Stimulated activated CD4-positive, alpha-beta T cell treated with anti-CD3 and anti-CD28 coated beads, Interleukin-12 subunit alpha, Interleukin-12 subunit beta, amount 100 ng/mL, for 4 hours (primary cell): ENCODE measurements at regions not wholly inside any gene's neighbourhood (a gene's known extent, or its start where the extent isn't known, plus 50 kb on each side); places are given as distances from the start of the nearest gene placed in this dataset.
"Not testable (repeated sequence)": the region's sequence is repeated elsewhere in the genome, so short reads cannot be mapped to it uniquely, and the experiment has no call there.

Source experiments
- DNase-seq: peaks from one replicate; pipeline ENCODE4 v3.0.0-alpha.2; 2020

GRCh38 chr3:82495655-82496054, 734.2 kb upstream of the GBE1 start:
- DNase-seq: no peak

DNA sequence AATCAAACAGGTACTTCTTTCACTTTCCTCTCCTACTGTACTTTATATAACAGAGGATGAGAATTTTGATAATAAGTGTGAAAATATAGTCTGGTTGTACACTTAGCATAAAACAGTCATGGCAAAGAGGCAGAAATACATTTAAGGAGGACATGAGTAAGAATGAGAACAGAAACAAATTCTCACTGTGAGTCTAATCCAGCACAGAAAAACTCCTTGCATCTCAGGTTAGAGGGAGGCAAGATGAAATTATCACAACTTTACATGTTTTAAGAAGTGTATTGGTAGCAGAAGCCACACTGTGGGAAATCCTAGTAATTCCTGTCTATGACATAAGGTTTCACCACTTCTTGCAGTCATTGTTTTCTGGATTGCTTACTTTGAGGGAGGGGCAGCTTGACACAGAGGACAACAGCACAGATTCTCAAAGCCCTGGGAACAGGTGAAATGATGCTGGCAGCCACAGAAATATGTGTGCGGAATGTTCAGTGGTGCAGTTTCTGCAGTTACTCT, 733.6 kb upstream of the GBE1 start:
- DNase-seq: no peak

DNA sequence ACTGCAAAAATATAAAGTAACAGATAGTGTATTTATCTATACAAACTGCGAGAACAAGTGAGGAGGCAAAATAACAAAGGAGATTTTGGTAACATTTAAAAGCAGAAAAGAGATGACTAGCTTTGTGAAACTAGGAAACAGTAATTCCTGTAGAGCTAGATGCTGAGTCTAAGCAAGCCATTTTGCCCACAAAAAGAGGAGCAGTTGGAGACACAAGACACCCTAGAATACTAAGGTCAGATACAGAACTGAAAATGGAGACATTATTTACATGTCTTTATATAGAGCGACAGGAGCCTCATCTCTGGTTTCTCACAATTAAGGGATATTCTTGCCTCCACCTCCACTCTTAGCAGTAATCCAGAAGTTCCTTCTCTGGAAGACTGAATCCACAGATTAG, 732.4 kb upstream of the GBE1 start:
- DNase-seq: no peak

DNA sequence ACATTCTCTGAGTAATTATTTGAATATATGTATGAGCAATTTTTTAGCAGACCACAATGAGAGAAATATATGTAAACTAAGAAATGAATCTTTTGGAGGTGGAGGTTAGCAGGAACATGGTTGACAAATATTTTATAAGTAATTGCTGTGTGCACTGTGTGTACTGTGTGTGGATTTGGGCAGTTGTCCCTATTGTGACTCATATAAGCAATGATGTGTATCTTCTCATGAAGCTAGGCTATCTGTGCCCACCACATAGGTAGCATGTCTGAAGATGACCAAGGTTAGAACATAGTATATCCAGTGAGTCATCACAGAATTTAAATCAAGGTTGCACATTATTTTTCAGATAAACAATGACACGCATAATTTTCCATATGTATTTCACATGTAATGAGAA, 713.9 kb upstream of the GBE1 start:
- DNase-seq: no peak

DNA sequence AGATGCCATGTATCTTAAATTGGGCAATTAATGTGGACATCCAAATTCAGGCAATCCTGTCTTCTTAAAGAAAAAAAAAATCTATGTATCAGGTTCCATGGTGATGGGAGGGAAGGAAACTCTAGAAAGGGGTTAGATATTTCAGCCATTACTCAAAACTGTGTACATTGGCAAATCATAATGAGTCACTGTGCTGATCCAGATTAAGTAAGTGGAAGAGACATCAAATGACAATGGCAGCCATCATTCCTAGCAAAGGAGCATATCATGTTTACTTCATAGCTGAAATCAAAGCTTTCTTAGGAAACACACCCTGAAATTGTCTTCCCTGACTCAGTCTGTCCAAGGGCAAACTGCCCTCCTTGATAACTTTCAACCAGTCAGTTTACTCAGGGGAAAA, 713.3 kb upstream of the GBE1 start:
- DNase-seq: no peak

- DNase-seq: no peak
Measured at GRCh38 chr3:82473864-82474541, 712.6 kb upstream of the GBE1 start.

GRCh38 chr3:82467051-82467450, 705.6 kb upstream of the GBE1 start:
- no peak for DNase-seq

- DNase-seq: no peak
Measured at GRCh38 chr3:82462977-82463376, 701.5 kb upstream of the GBE1 start.

- no peak for DNase-seq
Measured at GRCh38 chr3:82461049-82461889, 699.8 kb upstream of the GBE1 start.

DNA sequence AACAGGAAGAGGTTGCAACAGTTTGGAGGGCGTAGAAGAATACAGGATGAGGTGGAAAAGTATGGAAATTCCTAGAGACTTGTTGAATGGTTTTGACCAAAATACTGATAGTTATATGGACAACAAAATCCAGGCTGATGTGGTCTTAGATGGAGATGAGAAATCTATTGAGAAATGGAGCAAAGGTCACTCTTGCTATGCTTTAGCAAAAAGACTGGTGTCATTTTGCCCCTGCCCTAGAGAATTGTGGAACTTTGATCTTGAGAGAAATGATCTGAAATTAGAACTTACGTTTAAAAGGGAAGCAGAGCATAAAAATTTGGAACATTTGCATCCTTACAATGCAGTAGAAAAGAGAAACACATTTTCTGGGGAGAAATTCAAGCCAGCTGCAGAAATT, 686.9 kb upstream of the GBE1 start:
- no peak for DNase-seq

DNA sequence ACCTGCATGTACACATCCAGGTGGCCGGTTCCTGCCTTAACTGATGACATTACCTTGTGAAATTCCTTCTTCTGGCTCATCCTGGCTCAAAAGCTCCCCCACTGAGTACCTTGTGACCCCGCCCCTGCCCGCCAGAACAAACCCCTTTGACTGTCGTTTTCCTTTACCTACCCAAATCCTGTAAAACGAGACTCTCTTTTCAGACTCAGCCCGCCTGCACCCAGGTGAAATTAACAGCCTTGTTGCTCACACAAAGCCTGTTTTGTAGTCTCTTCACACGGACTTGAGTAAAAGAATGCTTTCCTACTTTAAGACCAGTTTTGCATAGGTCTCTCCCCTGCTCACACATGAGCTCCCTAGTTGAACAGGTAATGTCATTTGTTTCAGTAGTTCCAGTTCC, 667.4 kb upstream of the GBE1 start:
- DNase-seq: not testable (repeated sequence)

GRCh38 chr3:82424031-82424339, 662.5 kb upstream of the GBE1 start:
- no peak for DNase-seq

- no peak for DNase-seq
Measured at GRCh38 chr3:82423268-82424030, 662.0 kb upstream of the GBE1 start.

DNA sequence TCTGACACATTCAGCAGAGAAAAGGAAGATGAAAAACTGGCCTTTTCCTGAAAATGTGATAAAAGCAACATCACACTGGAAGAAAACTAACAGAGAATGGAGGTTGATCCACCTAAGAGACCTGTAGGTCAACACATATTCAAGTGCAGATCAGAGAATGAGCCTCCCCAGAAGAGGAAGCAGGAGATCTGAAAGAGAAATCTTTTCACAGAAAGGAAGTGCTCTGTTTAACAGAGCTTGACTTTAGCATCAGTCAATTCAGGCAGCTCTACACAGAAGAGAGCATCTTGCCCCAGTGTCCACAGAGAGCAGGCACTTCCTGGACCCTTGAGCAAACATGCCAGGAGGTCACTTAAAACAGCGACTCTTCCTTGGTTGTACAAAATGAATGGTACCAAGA, 655.4 kb upstream of the GBE1 start:
- no peak for DNase-seq

- no peak for DNase-seq
Measured at GRCh38 chr3:82416349-82416748, 654.9 kb upstream of the GBE1 start.

DNA sequence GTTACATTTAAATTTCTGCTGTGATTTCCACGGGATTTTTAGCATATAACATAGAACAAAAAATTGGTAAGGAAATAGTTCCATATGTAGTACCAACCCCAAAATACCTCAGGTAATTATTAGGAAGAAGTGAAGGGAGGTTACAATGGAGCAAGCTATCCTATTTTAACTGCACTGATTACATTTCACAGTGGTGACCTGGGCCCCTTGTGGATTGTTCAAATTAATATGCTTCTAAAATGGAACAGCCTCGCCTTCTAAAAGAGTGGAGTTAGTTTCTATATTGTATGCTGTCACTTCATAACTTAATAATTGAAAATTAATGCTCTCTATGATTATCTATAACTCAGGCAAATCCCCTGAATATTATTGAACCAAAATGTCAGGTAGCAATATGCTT, 651.7 kb upstream of the GBE1 start:
- no peak for DNase-seq

DNA sequence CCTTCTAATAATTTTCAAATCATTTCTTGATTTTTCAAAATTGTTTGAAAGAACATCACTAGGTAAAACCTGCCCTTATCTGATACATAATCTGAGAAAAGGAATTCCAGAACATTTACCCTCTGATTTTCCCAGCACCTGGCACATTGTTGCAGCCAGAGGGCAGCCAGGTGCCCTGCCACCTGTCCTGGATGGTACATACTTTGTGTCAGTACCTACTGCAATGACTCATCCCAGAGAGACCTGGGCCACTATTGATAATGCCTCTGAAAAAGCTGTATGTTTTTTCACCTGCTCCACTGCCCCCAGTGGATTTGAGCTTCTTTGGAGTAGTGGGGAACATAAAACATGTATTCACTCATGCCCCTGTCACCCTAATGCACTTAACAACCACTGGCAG, 648.9 kb upstream of the GBE1 start:
- DNase-seq: no peak

- no peak for DNase-seq
Measured at GRCh38 chr3:82409842-82410241, 648.4 kb upstream of the GBE1 start.

DNA sequence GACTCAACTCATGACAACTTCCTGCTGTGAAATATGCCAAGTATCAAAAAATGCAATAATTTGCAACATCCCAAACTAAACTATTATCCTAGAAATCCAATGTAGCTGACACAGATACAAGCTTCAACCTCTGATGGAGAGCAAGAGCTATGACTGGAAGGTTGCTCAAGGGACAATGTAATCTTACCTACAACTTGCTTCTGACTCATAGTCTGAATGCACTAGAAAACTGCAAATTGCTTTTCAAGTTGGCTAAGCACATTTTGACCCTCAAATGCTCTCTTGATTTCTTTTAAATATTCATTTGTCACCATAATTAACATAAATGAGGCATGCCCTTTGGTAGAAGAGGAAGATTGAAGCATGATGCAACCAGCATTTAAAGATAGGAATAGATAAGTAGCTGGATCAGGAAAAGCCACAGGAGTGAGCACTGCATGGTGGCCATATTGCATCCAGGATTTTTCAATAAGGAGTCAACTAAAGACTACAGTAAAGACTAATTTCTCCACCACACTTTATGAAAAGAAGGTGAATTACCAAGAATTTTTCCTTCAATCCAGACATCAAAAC, 630.8 kb upstream of the GBE1 start:
- DNase-seq: no peak

- DNase-seq: no peak
Measured at GRCh38 chr3:82390868-82391267, 629.4 kb upstream of the GBE1 start.

GRCh38 chr3:82386647-82387046, 625.2 kb upstream of the GBE1 start:
- no peak for DNase-seq

DNA sequence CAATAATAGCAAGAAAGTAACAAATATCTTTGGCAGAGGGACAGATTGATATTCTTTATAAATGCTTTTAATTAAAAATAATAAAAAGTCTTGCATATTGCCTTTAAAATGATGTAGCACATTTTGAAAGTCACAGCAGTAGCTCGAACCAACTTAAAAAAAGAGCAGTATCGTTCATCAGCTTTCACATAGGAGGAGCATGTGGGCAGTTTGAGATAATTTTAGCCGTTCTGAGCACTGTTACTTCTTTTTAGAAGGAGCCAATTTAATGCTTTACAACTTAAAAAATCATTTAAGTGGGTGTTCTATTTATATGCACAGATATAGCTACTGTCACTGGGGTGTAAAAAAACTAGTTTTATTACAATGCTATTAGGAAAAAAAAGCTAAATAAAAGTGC, 622.7 kb upstream of the GBE1 start:
- DNase-seq: no peak

DNA sequence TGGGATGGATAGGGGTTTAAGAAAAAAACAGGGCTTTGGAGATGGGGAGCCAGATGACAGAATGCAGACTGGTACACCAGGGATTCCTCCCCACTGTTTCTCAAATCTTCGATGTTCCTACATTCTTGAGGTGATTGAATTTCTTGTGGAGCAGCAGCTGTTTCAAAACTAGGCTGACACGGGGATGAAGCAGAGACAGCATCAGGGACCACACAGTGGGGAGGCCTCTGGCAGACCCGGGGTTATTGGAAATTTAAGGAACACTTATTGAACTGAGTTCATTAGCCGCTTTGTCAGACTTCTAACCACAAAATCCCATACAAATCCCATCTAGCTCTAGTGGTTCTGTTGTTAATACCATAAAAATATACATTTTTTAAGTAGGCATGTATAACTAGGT, 621.4 kb upstream of the GBE1 start:
- no peak for DNase-seq

GRCh38 chr3:82378392-82378791, 616.9 kb upstream of the GBE1 start:
- no peak for DNase-seq
